ENCODE measurements at regions not wholly inside any gene's neighbourhood (a gene's known extent, or its start where the extent isn't known, plus 50 kb on each side); places are given as distances from the start of the nearest gene placed in this dataset.

DNA sequence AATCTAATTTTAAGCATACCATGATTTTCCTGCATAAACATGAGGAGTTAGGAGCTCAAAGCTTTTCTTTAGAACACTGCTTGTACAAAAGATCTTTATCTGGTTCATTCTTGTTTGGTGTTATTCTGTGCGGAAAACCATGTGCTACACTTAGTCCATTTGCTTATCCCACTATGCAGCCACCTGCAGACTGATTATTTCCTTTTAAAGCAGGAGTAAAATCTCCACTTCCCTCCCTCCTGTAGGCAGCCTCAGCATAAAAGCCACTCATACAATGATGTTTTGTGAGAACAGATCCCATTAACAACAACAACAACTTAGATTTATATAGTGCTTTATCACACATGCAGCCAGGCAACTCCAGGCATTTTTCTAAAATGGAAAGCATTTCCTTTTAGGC lies 355.3 kb upstream of the NEGR1 start (continued):
- TF ChIP-seq, protein P1, sequence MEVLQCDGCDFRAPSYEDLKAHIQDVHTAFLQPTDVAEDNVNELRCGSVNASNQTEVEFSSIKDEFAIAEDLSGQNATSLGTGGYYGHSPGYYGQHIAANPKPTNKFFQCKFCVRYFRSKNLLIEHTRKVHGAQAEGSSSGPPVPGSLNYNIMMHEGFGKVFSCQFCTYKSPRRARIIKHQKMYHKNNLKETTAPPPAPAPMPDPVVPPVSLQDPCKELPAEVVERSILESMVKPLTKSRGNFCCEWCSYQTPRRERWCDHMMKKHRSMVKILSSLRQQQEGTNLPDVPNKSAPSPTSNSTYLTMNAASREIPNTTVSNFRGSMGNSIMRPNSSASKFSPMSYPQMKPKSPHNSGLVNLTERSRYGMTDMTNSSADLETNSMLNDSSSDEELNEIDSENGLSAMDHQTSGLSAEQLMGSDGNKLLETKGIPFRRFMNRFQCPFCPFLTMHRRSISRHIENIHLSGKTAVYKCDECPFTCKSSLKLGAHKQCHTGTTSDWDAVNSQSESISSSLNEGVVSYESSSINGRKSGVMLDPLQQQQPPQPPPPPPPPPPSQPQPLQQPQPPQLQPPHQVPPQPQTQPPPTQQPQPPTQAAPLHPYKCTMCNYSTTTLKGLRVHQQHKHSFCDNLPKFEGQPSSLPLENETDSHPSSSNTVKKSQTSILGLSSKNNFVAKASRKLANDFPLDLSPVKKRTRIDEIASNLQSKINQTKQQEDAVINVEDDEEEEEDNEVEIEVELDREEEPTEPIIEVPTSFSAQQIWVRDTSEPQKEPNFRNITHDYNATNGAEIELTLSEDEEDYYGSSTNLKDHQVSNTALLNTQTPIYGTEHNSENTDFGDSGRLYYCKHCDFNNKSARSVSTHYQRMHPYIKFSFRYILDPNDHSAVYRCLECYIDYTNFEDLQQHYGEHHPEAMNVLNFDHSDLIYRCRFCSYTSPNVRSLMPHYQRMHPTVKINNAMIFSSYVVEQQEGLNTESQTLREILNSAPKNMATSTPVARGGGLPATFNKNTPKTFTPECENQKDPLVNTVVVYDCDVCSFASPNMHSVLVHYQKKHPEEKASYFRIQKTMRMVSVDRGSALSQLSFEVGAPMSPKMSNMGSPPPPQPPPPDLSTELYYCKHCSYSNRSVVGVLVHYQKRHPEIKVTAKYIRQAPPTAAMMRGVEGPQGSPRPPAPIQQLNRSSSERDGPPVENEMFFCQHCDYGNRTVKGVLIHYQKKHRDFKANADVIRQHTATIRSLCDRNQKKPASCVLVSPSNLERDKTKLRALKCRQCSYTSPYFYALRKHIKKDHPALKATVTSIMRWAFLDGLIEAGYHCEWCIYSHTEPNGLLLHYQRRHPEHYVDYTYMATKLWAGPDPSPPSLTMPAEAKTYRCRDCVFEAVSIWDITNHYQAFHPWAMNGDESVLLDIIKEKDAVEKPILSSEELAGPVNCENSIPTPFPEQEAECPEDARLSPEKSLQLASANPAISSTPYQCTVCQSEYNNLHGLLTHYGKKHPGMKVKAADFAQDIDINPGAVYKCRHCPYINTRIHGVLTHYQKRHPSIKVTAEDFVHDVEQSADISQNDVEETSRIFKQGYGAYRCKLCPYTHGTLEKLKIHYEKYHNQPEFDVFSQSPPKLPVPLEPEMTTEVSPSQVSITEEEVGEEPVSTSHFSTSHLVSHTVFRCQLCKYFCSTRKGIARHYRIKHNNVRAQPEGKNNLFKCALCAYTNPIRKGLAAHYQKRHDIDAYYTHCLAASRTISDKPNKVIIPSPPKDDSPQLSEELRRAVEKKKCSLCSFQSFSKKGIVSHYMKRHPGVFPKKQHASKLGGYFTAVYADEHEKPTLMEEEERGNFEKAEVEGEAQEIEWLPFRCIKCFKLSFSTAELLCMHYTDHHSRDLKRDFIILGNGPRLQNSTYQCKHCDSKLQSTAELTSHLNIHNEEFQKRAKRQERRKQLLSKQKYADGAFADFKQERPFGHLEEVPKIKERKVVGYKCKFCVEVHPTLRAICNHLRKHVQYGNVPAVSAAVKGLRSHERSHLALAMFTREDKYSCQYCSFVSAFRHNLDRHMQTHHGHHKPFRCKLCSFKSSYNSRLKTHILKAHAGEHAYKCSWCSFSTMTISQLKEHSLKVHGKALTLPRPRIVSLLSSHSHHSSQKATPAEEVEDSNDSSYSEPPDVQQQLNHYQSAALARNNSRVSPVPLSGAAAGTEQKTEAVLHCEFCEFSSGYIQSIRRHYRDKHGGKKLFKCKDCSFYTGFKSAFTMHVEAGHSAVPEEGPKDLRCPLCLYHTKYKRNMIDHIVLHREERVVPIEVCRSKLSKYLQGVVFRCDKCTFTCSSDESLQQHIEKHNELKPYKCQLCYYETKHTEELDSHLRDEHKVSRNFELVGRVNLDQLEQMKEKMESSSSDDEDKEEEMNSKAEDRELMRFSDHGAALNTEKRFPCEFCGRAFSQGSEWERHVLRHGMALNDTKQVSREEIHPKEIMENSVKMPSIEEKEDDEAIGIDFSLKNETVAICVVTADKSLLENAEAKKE (CRISPR knock-in tag; IDR thresholded peaks at IDR 0.05): no peak
- TF ChIP-seq, protein P2, sequence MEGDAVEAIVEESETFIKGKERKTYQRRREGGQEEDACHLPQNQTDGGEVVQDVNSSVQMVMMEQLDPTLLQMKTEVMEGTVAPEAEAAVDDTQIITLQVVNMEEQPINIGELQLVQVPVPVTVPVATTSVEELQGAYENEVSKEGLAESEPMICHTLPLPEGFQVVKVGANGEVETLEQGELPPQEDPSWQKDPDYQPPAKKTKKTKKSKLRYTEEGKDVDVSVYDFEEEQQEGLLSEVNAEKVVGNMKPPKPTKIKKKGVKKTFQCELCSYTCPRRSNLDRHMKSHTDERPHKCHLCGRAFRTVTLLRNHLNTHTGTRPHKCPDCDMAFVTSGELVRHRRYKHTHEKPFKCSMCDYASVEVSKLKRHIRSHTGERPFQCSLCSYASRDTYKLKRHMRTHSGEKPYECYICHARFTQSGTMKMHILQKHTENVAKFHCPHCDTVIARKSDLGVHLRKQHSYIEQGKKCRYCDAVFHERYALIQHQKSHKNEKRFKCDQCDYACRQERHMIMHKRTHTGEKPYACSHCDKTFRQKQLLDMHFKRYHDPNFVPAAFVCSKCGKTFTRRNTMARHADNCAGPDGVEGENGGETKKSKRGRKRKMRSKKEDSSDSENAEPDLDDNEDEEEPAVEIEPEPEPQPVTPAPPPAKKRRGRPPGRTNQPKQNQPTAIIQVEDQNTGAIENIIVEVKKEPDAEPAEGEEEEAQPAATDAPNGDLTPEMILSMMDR (conservative IDR thresholded peaks at IDR 0.05; ENCODE audit: low read depth in 2 of 2): no peak
- TF ChIP-seq, protein P3, sequence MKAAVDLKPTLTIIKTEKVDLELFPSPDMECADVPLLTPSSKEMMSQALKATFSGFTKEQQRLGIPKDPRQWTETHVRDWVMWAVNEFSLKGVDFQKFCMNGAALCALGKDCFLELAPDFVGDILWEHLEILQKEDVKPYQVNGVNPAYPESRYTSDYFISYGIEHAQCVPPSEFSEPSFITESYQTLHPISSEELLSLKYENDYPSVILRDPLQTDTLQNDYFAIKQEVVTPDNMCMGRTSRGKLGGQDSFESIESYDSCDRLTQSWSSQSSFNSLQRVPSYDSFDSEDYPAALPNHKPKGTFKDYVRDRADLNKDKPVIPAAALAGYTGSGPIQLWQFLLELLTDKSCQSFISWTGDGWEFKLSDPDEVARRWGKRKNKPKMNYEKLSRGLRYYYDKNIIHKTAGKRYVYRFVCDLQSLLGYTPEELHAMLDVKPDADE (IDR thresholded peaks at IDR 0.05): no peak

DNA sequence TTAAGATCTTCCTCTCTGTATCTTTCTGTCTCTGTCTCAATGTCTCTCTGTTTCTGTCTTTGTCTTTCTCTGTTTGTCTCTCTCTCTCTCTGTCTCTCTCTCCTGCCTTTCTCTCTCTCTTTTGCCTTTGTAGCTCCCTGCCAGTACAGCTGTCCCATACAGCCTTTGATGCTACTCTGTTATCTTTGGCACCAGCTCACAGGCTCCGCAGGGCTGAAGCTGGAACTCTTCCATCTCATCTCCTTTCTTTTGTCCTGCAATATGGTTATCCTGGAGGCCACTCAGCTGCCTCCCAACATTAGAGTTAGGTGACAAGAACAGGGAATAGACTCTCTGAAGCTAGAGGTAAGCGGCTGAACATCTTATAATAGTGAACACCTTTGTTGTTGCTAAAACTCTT lies 354.3 kb upstream of the NEGR1 start:
- H2AFZ ChIP-seq: no peak overlapping the region
- H3K27me3 ChIP-seq (ENCODE audit: insufficient read depth): no peaks in the 10 kb centered on the region
- ATAC-seq: no peak
- TF ChIP-seq, protein P1 (CRISPR knock-in tag; IDR thresholded peaks at IDR 0.05): no peak
- TF ChIP-seq POLR2AphosphoS5 (IDR thresholded peaks at IDR 0.05; ENCODE audit: low read depth) (no peak), EZH2phosphoT487 (IDR thresholded peaks at IDR 0.05; ENCODE audit: unreplicated experiment) (no peak), CREB1 (CRISPR knock-in tag; IDR thresholded peaks at IDR 0.05; ENCODE audit: low read depth) (no peak), NANOG (IDR thresholded peaks at IDR 0.05; ENCODE audit: borderline replicate concordance) (no peak)

More for the DNA sequence above, 354.3 kb upstream of the NEGR1 start:
- no peak overlapping the region for H3K4me2 ChIP-seq
- Mint-ChIP-seq H3K4me3 (no peak overlapping the region), H3K4me1 (peaks cover 17% of the 10 kb centered on the region), H3K27ac (0 out of 2 replicates have a peak overlapping the region, but pooled peaks have one; percentile 1), H3K9me3 (no peaks in the 10 kb centered on the region), H3K36me3 (ENCODE audit: low read depth) (no peaks in the 10 kb centered on the region; the same call in 2 of the 3 replicates), H3K27me3 (ENCODE audit: insufficient read depth, low read depth, poor library complexity) (peaks cover 2% of the 10 kb centered on the region)
- H3K4me3 ChIP-seq: no peak overlapping the region
- H3K36me3 ChIP-seq (ENCODE audit: insufficient read depth): no peaks in the 10 kb centered on the region
- H3K27ac ChIP-seq (ENCODE audit: low read depth): no peak overlapping the region
- no peaks in the 10 kb centered on the region for H3F3A ChIP-seq (replicated peaks; ENCODE audit: low read depth)
- H3K79me2 ChIP-seq (replicated peaks; ENCODE audit: insufficient read depth): no peaks in the 10 kb centered on the region
- no peak for DNase-seq (ENCODE audit: low spot score)
- 0 out of 2 replicates have a peak, but pooled peaks cover 6% of the 10 kb centered on the region for H3K4me1 ChIP-seq (ENCODE audit: insufficient read depth)
- no peaks in the 10 kb centered on the region for H3K9me2 ChIP-seq (ENCODE audit: insufficient read depth)
- H4K20me1 ChIP-seq (replicated peaks; ENCODE audit: insufficient read depth): no peaks in the 10 kb centered on the region

All from GM23338 (cell line).